NCI-H526 treated with DMSO at 0.1 percent for 48 hours (cell line): ENCODE measurements at regions not wholly inside any gene's neighbourhood (a gene's known extent, or its start where the extent isn't known, plus 50 kb on each side); places are given as distances from the start of the nearest gene placed in this dataset.
"Not testable (repeated sequence)": the region's sequence is repeated elsewhere in the genome, so short reads cannot be mapped to it uniquely, and the experiment has no call there.

Experiments
- DNase-seq: peaks from one replicate; lab custom pipeline; 2025; lab: John Stamatoyannopoulos, UW

DNA sequence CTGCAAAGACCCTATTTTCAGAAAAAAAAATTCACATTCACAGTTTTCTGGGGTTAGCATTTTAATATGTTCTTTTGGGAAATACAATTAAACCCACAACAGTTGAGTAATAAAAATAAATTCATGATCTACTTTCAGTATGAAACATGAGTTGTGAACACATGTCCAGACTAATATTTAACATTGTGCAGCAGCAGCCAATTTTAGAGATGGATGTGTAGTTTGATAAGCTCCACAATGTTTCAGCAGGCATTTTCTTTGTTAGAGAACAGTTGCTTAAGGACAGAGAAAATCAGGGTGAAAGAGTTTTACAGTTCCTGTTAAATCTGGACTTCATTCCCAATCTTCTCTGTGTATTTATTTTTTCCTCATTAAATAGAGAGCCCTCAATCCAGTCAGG, 519.5 kb downstream of the PIK3C3 start:
- no peak for DNase-seq

DNA sequence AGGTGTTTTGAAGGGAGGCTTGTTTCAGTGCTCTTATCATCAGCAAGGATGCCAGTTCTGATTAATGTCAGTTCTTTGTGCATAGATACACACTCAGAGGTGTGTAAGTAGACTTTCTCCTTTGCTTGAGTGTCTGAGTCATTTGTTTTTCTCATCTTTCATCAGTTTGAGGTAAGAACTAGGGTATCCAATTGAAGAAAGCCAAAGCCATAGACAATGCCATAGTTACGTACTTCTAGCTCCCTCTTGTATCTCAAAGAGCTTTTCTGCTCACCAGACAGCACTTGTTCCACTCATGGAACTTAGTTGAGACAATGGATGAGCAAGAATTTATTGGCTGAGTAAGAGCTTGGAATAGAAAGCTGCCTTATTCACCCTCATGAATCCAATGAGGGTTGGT, 520.1 kb downstream of the PIK3C3 start:
- DNase-seq, result no peak

DNA sequence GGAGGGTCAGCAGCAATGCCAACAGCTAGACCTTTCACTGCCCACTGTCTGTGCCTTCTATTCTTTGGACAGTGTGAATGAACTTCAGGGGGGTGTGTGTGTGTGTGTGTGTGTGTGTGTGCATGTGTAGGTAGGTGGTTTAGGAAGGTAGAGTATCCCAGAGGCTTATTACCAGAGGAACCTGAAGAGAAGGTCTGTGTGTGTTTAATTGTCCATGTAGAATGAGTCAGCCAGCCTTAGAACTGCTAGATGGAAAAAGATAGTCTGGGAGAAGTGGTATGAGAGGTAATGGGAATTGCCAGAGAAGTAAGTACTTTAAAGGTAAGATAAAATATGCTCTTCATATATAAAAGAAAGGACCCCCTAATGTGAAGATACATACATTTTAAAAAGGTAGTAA, 522.2 kb downstream of the PIK3C3 start:
- no peak for DNase-seq

DNA sequence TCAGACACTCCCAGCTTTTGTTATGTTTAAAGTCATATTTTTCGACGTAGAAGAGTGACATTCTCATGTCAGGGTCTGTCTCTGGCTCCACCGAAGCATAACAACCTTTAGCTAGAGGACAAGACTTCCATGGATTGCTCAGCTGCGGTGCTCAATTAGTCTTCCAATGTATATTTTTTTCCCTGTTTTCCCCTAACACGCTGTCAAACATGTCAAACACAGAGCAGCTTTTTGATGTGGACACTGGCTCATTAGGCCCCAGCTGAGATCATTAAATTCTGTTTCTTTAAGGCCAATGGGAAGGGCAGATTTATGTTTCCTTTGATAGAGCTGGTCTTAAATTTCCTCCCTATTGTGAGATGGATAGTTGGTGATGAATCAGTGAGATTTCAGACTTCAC, 525.4 kb downstream of the PIK3C3 start:
- DNase-seq, result no peak

DNA sequence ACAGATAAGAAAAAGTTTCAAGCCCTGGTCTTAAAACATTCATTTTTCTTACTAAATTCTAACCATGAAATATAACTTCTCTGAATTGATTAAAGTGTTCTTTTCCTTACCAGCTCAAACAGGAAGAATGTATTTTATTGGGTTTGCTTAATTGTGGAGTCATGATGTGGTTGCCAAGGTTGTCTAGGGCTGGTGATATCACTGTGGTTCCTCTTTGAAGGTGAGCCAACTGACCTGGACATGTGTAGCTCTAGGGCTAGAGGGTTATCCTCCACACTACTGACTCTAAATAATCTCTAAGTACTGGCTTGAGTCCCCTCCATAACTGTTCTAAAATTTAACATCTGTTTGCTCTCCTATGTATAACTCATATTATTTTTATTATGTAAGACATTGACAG, 529.6 kb downstream of the PIK3C3 start:
- no peak for DNase-seq

DNA sequence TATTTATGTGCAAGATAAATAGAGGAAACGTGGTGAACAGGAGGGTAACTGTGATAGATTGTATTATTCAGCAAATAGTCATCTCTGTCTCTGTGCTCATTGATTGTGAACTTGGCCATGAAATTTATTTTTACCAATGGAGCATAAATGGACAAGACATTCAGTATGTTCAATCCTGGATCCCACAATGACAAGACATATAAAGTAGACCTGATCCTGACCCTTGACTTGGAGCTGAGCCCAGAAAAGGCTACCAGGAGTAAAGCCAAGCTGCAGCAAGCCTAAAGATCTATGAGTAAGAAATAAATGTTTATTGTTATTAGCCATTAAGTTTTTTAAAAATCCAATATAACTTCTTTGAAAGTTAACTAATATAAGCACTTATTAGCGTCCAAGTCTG, 531.2 kb downstream of the PIK3C3 start:
- DNase-seq, result no peak

DNA sequence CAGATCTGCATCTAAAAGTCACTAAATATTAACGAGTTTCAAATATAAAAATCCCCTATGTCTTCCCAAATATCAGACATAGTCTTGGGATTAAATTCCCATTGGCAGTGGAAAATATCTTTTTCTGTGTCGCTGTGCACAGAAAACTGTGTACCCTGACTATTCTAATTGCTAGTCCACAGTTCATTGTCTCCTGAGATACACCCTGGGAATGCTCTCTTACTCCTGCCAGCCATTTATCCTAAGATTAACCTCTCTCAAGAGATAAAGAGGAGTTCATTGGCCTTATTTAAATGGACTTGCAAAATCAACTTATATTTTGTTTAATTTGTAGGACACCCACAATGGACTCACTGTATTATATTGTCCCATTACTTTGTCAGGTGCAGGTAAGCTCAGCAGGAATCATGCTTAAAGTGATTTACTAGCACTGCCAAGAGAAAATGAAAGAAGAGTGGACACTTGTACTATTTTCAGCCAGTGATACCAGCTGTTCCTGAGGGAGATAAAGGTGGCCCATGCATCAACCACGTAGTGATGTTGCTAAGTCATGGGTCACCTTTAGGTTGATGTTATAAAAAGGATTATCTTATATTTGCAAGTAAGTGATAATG, 553.8 kb downstream of the PIK3C3 start:
- DNase-seq, result no peak

DNA sequence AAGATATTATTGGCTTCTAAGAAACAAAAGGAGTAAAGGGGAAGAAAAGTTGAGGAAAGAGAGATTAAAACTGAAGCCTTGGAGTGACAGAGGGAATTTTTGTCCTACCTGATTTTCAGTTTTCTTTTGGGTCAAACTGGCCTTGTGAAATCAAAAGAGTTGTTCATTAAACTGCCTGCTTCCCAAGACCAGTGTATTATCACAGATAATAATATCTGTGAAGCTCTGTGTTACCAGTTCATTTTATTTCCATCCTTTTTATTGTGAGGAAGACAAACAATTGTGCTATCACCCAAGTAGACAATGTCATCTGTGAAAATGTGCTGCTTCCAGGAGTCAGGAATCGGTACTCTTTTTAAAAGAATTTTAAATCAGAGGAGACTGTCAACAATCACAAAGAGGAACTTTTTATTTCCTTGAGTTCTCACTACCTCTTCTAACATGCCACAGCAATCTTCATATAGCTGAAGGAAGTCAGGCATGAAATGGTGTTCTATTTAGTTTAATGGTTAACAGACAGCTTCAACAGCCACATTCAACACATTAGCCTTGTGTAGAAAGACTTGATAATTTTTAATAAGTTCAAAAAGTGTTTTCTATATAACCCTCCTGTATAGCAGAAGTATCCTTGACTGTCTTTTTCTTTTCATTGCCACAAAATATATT, 554.8 kb downstream of the PIK3C3 start:
- DNase-seq, result no peak

DNA sequence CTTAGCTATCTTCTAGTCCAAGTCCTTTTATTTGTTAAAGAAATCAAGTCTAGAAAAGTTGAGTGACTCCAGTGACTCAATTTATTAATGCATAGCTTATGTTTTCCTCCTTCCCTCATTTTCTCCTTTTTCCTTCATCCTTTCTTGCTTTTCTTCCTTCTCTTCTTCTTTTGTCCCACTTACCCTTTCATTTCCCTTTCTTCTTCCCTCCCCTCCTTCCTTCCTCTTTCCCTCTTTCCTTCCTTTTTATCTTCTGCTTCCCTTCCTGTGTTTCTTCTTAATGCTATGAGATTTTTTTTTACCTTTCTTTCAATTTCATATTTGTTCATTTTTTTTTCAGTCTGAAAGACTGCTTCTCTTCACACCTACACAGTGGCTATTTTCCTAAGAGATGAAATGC, 555.5 kb downstream of the PIK3C3 start:
- no peak for DNase-seq

DNA sequence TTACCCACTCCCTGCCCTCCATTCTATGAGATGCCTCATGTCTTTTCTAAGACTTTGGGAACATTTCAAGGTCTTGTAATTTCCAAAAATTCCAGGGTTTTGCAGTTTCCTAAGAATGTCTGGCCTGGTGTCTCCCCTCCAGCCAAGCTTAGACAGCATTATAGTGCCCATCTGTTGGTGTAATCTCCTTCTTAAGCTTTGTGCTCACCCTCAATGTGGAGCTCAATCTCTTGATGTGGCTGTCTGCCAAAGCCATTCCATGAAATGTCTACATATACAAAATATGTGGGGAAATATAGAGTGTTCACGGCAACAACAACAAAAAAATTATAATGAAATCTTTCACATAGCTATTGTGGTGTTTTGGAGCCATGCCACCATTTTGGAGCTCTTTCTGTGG, 558.4 kb downstream of the PIK3C3 start:
- no peak for DNase-seq

DNA sequence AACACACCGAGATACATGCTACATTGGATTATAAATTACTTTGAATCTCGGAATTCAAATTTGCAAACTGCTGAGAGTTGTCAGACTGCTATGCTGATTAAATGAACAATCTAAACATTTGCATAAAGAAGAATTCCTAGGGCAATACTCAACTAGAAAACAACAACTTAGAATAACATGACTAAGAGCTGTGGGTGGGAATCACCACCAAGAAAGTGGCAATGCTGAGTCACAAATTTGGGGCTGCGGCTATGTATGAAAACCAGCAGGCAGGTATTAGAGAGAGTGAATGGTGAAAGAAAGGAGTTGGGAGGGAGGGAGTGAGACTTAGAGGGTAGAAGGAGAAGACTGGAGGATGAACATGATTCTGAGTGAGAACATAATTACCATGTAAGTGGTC, 559.5 kb downstream of the PIK3C3 start:
- no peak for DNase-seq

DNA sequence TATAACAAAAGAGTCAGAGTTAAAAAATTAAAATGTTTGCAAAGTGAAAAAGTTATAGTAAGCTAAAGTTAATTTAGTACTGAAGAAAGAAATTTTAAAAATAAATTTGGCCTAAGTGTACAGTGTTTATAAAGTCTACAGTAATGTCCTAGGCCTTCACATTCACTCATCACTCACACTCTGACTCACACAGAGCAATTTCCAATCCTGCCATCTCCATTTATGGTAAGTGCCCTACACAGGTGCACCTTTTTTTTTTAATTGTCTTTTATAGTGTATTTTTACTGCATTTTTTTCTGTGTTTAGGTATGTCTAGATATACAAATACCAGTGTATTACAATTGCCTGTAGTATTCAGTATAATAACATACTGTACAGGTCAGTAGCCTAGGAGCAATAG, 562.9 kb downstream of the PIK3C3 start:
- DNase-seq, result no peak

DNA sequence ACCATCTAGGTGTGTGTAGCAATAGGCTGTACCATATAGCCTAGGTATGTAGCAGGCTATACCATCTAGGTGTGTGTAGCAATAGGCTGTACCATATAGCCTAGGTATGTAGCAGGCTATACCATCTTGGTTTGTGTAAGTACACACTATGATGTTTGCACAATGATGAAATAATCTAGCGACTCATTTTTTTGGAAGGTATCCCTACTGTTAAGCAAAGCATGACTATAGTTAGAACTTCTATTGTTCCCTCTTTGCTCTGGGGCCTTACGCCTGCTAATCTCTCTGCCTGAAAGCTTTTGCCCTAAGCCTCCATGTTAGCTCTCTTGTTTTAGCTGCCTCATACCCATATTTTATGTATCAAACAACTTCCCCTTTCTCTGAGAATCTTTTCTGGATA, 563.3 kb downstream of the PIK3C3 start:
- DNase-seq, result not testable (repeated sequence)

DNA sequence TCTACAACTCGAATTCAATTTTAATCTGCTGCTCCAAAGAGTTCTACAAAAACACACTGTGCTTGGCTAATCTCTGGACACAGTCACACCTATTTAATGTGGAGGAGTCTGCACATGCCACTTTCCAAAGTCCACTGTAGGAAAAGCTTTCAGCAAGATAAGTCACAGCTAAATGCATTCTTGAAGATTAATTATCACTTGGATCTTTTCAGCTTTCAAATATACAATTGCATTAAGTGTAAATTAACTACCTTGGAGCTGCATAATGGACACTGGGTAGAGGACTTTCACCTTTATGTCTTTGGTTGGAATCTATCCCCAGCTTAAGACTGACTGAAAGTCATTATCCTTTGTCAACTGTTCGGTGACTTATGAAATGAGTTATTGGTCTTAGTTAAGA, 565.1 kb downstream of the PIK3C3 start:
- DNase-seq, result no peak

DNA sequence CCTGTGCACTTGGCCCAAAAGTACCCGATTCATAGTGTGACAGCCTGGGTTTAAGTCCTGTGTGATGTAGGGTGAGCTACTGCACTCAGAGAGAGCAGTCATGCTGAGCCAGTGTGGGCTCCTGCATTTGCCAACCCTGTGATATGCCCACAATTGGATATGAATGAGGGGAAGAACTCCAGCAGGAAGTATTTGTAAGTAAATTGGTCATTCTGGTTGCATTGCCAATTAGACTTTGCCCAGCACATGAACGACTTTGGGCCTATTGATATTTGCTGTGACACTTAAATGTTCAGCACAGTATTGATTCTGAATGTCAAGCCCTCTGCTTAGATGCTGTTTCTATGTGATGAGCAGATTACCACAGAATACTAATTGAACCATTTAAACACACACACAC, 570.9 kb downstream of the PIK3C3 start:
- DNase-seq, result no peak

DNA sequence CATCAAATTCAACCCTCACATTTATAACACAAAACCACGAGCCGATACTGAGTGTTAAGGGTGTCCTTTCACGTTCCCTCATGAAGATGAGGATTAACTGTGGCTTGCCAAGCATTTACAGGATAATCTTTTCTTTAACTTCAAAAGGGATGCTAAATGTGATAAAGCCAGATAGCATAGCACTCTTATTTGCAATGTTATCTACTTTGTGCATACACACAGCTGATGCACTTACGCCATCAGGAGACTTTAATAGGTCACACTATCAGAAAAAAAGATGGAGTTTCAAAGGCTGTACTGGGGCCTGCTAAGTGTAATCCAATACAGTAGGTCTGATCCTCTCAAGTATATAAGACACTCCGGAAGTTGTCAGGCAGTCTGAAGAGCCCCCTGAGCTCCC, 572.7 kb downstream of the PIK3C3 start:
- DNase-seq, result no peak

DNA sequence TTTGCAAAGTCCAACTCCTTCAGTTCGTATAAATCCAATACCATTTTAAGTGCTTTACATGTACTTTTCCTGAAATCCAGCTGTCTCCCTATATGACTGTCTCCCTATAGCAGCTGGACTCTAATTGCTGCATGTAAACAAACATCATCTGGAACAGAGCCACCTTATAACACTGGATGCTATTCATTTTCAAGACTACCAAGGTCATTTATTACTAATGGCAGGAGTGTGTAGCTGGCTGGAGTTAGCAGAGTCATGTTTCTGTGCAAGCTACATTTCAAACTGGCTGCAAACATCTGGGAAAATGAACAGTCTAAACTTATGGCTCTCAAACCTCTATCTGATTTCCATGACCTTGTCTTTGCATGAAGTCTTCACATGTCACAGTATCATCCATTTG, 575.2 kb downstream of the PIK3C3 start:
- DNase-seq, result no peak

DNA sequence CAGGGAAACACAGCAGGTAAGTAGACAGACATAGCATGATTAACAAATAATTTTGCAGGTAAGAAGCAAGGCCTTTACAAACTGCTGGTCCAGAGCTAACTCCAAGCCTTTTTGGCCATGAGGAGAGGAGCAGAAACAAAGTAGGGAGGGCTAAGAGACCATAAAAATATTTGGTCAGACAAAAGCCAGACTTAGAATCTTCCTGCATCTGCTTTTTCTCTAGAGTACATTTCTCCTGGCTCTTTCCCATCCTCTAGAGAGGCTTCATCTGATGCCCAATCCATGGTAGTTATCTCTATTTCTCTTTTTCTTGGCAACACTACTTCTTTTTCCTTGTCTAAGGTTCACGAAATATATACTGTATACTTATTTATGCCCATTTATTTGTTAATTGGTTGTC, 577.1 kb downstream of the PIK3C3 start:
- no peak for DNase-seq

DNA sequence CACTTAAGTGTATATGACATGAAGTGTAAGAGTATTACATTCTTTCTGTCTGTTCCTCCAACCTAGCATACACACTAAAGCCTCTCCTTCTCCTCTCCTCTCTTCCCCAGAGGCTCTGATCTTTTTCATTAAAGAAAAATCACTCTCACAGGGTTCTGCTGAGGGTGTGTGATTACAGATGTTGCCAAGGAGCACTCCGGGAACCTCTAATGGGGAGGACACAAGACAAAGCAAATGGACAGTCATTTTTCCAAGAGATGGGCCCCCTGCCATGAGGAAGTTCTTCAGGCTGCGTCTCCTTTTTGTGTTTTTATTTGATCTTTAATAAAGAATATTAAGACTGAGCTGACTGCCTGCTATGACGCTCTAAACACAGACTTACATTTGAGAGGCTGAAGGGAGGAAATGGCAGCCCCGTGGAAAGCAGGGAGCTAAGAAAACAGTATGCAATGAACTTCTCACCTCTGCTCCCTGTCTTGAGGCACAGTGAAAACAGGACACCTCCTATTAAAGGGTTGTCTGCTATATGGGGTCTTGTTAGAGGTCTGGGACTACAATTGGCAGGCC, 578.1 kb downstream of the PIK3C3 start:
- DNase-seq, result no peak

DNA sequence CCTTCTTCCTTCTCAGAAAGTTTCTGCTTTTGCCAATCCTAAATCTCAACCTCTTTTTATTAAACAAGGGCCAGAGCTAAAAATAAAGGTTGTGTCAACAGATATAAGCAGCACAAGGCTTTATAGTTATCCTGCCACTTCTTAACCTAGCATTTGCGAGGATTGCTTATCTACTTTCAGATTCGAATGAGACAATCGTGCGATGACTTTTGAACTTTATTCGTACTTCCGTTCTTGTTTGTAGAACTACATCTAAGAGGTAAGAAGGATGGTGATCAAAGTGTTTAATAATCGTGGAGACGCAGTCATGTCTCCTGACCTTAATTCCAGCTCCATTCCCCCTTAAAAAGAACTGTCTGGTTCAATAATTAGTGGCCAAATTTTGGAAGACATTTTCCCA, 578.6 kb downstream of the PIK3C3 start:
- no peak for DNase-seq

DNA sequence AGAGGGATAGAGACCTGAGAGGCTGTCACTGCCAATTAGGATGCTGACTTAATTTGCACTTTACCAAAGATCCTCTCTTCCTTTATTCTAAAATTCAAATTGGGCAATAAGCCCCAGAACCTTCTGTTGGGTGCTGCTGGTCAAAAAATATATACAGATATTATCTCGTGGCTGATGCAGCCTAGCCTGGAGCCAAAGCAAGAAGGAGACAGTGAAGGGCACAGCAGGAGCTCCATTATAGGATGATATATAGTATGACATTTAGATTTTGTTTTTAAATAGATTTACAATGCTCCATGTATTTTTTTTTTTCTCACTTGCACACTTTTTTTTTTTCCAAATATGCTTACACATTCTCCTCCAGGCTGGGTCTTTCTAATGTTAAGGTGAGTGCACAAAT, 579.3 kb downstream of the PIK3C3 start:
- no peak for DNase-seq

DNA sequence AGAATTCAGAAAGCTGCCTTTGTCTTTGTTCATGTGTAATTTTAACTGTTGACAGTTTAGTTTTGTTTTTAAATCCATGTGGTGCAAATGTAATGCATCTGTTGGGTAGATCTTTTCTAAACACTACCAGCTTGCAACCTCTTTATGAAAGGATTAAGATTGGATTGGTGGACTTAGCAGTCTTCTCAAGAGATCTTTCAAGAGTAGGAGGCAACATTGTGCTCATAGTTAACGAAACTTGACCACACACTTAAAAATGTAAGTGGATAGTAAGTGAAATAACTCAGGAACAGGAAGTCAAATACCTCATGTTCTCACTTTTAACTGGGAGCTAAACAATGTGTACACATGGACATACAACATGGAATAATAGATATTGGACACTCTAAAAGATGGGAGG, 579.0 kb downstream of the RIT2 start:
- DNase-seq, result no peak

DNA sequence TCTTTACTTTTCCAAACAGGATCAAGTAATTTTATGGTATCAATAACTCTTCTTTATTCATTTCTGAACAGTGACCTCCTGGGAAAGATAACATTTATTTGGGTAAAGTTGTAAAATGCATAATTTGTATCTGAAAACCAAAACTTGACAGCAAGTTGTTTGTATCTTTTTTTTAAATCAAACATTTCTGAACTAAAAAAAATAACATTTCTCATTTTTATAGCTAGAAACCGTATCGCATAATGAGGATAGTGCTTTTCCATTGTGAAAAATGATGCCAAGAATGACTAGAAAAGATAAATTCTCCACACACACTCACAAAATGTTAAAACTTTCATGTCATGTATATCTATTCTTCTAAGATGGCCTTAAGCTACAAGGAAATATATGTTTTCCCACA, 578.2 kb downstream of the RIT2 start:
- DNase-seq, result no peak

DNA sequence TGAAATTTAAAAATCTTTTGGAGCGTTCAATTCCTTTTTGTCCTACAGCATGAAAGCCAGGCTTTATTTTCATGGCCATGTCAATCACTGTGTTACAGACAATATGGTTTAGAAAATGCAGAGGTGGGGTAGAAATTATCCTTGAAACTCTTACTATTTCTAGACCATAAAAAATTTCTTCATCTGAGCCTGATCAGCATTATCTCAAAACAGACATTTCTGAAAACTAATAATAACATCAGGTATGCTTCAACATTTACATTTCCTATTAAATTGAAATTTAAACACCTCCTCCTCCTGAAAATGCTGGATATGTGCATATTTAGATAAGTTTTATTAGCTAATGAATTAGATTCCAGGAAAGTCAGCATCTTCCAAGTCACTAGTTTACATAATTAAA, 570.6 kb downstream of the RIT2 start:
- DNase-seq, result no peak
